SIG-M5 treated with dmso at 0.1 percent for 504 hours (cell line): ENCODE measurements at regions not wholly inside any gene's neighbourhood (a gene's known extent, or its start where the extent isn't known, plus 50 kb on each side); places are given as distances from the start of the nearest gene placed in this dataset.

Source experiments
- DNase-seq: peaks from one replicate; lab custom pipeline; 2025; ENCODE audit not compliant: unreplicated experiment; lab: John Stamatoyannopoulos, UW

DNA sequence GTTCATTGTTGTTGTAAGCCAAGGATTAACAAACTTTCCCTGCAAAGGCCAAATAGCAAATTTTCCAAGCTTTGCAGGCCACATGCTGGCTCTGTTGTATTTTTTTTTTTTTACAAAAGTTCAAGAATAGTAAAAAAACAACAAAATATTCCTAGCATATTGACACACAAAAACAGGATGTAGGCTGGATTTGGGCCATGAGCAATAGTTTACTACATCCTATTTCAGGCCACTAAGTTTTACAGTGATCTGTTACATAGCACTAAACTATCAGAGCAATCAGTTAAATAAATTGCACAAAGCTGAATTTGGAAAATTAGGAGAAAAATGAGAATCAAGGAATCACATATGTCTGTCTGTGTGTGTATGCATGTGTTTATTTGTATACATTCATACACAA, 491.8 kb upstream of the GHITM start:
- no peak for DNase-seq

DNA sequence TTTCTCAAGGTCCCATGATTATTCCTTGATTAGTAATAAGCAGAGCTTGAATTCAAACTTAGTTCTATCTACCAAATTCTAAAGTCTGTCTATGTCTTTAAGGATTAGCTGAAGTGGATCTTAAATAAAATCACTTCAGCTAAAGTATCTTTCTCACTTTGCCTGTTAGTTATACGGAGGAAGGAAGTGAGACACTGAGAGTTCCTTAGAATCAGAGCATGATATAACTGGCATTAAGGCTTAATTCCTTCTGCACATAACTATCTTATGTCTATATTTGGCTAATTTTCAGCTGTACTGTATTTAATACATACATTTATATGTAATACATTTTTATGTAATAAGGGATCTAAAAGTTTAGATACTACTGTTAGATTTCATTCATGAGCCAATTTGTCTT, 491.1 kb upstream of the GHITM start:
- no peak for DNase-seq

DNA sequence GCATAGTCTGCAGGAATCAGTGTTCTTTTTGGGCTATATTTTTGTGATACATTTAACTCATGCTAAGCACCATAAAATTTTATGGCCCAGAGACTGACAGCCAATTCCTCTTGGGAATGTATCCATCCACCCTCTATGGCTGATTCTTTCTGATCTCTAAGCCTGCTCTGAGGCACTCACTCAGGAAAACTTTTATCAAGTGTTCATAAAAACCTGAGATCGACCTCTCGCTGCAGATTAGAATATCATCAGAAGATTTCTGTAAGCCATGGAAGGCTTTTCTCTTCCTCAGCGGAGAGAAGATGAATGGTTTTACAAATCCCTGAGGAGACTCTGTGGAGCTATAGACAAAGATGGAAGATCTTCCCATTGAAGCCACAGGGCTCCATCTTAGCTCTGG, 489.8 kb upstream of the GHITM start:
- DNase-seq: no peak

DNA sequence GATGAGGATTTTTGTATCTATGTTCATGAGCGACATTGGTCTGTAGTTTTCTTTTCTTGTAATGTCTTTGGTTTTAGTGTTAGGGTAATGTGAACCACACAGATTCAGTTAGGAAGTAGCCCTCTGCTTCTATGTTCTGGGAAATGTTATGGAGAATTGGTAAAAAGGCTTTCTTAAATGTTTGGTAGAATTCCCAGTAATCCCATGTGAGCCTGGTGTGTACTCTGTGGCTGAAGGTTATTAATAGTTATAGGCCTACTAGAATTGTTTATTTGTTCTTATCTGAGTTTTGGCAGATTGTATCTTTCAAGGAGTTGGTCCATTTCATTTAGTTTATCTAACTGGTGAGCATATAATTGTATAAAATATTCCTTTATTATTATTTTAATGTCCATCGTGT, 484.6 kb upstream of the GHITM start:
- no peak for DNase-seq

DNA sequence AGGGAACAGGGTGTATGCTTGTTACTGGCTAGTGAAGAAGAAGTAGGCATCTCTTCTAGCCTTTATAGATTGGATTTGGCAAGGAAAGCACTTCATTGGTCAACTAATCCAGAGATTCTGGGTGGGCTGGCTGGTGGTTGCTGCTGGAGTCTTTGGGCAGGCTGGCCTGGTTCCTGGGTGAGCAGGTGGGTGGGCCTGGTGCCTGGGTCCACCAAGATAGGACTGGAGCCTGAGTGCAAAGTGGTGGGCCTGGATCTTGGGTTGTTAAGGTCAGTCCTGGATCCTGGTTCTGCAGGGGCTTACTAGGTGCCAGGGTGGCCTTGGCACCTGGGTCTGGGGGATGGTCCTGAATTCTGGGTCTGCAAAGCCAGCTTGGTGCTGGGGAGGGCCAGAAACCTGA, 482.4 kb upstream of the GHITM start:
- no peak for DNase-seq

DNA sequence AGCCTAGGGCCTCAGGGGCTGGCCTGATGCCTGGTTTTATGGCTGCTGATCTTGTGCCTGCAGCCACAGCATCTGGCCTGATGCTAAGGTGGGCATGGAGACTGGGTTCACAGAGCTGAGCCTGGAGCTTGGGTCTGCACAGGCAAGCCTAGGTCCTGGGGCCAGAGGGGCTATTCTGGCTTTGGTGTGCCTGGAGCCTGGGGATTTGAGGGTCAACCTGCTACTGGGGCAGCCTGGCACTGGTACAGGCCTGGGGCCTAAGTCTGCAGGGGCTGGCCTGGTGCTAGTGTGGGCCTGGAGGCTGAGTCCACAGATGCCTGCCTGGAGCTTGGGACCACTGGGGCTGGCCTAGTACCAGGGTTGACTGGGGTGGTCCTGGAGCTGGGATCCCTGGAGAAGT, 481.8 kb upstream of the GHITM start:
- no peak for DNase-seq

DNA sequence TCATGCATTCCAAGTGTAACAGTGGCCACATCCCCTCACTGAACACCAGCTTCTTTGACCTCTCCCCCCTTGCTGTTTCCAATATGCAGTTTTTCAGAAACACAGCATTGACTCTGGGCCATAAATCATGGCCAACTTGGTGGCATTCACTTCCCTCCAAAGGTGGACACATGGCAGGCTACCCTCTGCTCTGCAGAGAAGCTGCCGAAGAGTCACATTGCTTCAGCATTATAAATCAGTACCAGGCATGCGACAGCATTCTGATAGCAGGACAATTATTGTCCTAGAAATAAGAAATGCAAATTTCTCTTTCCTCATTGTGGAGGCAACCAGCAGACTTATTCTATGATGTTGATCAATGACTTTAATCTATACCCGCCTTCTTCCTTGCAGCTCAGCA, 475.4 kb upstream of the GHITM start:
- no peak for DNase-seq

DNA sequence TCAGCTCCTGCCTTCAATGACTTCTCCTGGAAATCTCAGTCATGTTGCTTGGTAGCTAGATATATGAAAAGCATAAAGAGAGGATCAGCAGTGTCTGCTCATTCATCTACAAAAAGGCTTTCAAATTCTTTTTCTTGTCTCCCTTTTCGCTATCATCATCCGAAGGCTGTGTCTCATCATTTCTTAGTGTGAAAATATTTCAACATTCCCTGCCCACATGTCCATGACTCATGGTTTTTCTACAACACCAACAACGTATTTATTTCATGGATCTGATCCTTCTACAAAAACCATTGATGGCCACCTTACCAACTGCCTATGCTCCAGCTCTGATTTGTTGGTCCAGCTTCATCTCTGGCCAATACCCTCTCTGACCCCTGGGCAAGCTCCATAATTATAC, 472.5 kb upstream of the GHITM start:
- no peak for DNase-seq

DNA sequence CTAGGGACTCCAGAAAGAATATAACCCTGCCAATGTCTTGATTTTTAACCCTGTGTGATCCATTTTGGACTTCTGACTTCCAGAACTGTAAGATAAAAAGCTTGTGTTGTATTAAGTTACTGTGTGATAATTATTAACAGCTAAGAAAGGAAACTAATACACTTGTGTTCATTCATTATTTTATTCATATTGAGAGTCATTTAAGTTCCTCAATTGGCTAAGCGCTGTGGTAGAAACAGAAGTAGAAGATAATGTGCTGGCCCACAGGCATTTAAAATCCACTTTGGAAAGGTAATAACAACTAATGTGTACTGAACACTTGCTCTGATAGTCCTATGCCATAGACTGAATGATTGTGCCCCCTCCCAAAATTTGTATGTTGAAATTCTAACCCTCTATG, 471.7 kb upstream of the GHITM start:
- no peak for DNase-seq

DNA sequence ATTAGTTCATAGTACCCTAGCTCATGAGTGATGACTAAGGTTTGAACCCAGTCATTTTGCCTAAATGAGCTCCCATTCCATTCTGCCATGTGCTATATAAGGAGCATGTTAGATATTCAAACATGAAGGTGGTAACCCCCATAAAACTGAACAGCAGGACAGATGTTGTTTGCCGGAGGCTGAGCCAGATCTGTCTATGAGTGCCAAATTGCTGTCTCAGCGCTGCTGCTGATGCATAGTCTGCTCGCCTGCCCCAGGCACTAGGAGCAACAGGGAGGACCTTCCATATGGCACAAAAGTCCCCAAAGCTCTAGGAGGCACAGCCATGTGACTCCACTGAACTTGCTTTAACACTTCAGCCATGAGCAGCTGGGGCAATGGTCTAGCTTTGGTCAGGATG, 466.0 kb upstream of the GHITM start:
- DNase-seq: no peak

DNA sequence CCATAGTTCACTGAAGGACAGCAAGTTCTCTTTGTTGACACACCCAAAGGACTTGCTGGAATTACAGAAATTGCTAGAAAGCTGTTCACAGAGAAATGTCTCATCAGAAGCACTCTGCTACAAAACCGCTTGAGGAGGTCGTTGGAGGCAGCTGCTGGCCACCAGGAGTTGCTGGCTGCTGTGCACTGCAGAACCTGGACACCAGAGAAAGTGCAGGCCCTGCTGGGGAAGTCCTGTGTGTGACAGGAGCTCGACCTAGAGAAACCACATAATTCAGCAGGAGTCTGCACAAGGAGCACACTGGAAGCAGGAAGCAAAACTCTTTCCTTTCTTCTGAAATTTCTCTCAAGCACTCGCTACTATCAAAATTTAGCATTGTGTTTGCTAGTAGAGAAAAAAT, 461.5 kb upstream of the GHITM start:
- DNase-seq: no peak

DNA sequence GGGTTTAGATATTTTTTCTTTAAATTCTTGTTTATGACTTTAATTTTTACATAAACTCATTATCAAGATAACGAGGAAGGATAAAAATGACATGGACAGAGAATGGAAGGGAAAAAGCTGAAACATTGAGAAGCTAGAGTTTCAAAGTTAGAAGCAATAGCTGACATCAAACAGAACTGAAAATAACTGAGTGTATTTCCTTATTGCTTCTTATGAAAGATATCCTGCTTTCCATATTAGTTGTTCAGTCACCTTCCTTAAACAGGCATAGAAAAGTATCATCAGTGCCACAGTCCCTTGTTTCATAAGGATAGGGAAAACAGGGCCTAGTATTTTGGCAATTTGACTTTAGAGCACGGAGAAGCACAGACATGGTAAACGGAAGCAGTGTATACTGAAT, 460.5 kb upstream of the GHITM start:
- DNase-seq: no peak

DNA sequence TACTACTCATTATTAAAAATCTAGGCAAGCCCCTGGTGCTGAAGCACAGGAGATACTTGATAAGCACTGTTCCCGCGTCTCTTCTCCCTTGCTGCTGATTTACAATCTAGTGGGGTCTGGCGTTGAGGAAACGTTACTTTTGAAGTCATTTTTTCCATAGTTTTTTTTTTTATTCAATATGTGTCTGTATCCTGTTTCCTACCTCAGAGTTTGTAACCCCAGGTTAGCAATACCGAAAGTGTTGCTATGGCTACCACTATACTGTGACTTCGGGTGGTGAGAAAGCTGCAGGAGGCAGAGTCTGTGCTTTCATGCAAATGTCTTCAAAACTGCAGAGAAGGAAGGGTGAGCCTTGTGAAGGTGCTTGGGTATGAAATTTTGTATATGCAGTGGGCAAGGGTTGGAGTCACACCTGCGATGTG, 458.8 kb upstream of the GHITM start:
- DNase-seq: no peak

DNA sequence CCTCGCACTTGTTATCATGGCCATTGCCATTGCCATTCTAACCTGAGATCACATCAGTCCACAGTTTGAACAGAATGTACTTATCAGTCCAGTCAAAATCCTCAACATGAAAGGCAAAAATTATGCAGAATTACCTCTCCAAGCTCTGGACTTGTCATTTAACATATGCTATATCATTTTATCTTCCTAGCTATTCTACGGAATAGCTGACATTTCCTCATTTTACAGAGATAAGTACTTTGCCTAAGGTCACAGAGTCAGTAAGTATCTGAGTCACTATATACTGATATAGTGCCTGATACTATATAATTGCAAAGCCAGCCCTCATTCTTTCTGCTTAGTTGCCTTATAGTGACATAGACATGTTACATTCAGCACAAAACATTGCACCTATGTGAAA, 456.9 kb upstream of the GHITM start:
- no peak for DNase-seq

DNA sequence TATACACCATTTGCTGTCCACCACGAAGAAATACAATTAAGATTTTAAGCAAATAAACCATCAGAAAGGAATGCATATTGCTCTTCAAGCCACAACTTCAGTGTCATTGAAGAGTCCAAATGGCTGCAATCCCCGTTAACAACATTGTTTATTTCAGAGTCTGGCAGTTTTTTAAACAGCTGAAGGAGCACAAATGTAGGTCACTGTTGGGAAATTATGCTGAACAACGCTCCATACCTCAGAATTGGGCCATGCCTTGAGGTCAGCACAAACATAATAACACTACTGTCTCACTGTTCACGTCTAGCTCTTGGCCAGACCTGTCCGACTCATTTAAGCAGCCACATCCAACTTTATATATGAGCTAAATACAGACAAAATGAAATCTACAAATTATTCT, 453.9 kb upstream of the GHITM start:
- DNase-seq: no peak

DNA sequence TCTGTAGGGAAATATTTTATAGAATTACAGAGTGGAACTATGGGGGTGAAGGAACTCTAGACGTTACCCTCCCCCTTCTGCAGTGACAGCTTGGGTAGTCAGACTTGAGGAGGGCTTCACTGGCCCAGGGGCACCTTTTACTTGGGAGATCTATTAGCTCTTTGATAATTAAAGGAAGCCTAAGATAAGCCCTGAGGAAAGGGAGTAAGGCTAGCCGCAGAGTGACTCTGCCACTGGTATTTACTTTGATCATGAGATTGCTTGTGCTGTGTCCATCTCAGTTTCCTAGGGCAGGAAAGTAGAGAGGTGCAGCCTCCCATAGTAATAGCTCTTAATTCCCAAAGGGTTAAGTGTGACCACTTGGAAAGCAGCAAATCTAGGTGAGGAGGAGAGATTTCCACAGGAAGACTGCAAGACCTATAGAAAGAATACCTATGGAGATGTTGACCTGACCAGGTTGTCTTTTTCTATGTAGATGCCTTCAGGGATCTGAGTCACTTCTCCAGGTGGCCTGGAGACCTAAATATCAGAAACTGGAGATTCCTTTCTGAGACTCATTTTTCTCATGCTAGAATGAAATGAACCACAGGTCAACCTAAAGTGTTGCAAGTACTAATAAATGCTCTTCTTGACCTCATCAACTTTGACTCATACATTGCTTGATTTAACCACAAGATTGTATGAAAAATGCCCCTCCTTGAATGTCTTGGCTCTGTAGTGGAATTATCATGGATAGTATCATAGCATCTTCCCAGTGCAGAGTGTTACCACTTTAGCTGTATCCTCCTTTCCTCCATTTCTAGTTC, 447.3 kb upstream of the GHITM start:
- no peak for DNase-seq

DNA sequence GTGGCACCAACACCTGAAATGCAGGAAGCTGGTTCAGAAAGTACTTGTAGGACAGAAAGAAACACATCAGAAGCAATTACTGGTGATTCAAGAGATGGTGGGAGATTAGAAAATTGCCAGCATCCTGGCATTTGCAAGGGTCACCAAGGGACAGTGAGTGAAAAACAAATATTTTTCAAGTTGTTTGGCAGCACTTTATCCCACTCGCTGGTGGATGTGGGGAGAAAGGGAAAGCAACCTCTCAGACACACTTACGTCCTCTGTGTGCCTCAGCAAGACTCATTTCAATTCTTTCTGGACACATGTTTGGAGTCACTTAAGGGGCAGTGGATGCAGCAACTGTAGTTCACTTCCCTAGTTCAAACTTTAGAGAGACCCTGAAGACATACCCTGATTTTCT, 440.4 kb upstream of the GHITM start:
- DNase-seq: no peak

DNA sequence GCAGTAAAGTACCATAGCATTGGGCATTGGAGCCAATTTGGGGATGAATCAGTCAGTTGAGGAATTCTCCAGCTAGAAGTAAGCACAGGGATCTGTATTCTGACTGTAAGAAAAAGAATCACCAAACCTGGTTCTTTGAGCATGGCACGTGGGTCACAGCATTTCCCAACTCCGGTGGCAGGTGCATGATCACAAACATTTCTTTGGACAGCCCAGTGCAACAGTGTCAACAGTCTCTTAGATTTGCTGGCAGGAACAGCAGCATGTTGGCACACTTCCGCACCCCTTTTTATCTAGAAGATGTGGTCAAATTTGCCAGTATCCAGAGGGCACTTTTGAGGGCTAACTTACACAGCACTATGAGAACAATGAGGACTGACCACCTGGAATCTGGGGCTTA, 437.5 kb upstream of the GHITM start:
- DNase-seq: no peak

DNA sequence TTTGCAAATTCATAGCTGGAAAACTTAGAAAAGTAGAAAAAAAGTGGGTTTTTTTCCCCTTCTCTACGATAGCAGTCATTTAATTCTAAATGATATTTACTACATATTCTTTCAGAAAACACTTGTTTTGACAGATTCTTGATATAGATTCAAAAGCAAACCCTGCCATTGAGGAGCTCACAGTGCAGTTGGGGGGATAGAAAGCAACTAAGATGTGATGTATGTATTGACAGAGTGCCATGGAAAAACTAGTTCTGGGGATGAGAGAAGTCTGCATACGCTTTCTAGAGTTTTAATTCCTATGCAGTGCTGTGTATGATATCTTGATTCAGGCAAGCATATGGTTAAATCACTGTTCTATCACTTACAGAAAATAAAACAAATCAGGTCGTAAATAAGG, 436.6 kb upstream of the GHITM start:
- DNase-seq: no peak

DNA sequence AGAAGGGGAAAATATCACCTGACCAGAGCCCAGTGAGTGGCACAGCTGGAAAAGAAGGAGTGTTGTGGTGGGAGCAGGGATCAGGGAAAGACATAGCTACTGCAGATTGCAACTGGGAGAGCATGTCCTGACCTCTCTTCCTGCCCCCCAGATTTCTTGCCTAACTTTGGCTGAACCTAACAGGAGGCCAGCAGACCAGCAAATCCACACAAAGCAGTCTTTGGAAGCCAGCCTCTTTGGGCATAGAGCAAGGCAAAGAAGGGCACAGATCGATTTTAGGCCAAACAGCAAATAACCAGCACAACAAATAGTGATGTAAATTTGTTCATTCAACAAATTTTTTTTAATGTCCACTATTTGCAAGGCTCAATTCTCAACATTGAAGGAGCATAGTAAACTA, 433.2 kb upstream of the GHITM start:
- DNase-seq: no peak

DNA sequence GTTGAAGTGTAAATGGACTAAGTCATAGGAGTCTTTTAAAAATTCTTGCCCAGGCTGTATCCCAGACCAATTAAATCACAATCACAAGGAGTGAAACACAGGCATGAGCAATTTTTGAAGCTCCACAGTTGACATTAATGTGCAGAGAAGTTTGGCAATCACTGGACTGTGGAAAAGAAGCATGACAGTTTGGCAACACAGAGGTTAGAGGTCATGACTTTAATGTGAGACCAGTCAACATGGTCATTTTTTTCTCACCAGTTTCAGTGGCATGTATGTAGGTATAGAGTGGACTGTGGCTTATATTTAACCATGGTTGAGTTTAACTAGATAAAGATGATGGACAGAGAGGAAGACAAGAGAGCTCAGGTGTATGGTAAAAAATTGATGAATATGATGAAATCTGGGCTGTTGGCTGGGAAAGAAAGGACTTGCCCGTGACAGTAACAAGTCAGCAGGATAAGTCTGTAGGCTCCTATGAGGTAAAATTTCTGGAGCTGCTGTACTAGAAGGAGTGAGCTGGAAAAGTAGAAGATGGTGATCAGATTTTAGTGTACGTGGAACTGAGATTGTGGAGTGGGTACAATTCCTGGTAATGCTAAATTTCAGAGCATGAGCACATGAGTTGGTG, 432.2 kb upstream of the GHITM start:
- DNase-seq: no peak

DNA sequence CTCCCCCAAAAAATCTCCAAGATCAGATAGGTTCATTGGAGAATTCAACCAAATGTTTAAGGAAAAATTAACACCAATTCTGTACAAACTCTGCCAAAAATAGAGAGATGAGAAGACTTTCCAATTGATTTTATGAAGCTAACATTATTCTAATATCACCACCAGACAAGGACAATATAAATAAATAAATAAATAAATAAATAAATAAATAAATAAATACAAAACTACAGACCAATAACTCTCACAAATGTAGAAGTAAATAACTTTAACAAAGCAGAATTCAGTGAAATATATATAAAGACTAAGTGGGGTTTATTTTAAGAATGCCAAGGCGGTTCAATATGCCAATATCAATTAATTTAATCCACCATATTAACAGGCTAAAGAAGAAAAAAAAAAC, 425.9 kb upstream of the GHITM start:
- no peak for DNase-seq

DNA sequence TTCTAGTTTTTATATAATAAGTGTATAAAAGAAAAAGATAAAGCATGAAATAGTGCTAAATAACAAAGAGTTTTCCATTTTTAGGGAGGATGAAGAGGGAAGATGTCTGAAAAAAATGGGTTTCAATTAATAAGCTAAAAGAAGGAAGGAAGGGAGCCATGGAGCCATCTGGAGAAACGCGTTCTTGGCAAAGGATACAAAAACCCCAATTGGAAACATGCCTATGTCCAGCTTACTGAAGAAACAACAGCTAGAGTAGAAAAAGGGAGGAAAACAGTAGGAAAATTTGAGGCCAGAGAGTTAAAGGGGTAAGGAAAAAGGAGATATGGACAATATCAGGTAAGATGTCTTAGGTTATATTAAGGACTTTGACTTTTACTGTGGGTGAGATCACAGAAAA, 416.2 kb upstream of the GHITM start:
- DNase-seq: no peak
